Neuron (in vitro differentiated cells): ENCODE measurements at regions not wholly inside any gene's neighbourhood (a gene's known extent, or its start where the extent isn't known, plus 50 kb on each side); places are given as distances from the start of the nearest gene placed in this dataset.

Source experiments
- H2AFZ ChIP-seq: one replicate; pipeline ENCODE4 v1.6.1; 2013; ENCODE audit warnings: low read depth, mild to moderate bottlenecking, inconsistent platforms, low read length, moderate library complexity
- H3K27me3 ChIP-seq: one replicate; pipeline ENCODE4 v1.6.1; 2013; ENCODE audit warnings: low read length; ENCODE audit not compliant: insufficient read depth
- H3K36me3 ChIP-seq: one replicate; pipeline ENCODE4 v1.6.1; 2013; ENCODE audit warnings: low read length; ENCODE audit not compliant: insufficient read depth
- H3K4me1 ChIP-seq: one replicate; pipeline ENCODE4 v1.6.1; 2013; ENCODE audit warnings: low read length; ENCODE audit not compliant: insufficient read depth
- H3K4me3 ChIP-seq: 2 replicates; pipeline ENCODE4 v1.5.1; 2013; ENCODE audit warnings: mild to moderate bottlenecking, low read length, moderate library complexity
- H3K9me3 ChIP-seq: one replicate; pipeline ENCODE4 v1.6.1; 2013; ENCODE audit warnings: low read length

DNA sequence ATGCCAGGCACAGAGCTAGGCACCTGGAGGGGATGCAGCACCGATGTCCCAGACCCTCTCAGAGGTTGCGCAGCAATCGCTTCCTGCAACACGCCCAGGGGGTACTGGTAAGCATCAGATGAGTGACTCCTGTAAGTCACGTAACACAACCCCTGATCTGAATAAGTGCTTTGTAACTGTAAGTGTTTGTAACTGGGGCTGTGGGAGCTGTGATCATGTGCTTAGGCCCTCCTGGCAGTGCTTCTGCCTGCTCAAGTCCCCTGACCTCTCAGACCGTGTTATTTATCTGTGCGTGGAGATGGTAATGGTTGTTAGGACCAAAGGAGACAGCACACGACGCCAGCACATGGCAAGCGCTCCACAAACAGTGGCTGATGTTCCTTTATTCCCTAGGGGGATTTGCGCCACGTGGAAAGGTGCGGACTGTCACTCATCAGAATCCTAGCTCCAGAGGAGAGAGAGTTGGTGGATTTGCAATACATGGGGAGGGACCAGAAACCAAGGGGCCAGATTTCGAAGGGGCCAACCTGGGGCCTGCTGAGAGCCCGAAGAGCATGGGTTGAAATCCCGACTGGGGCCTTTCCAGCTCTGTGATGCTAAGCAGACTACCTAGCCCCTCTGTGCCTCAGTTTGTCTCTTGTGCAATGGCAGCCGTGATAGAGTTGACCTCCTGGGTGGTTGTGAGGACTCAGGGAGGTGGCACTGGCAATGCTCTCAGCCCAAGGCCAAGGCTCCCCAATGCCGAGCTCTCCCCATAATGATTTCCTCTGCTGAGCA lies 151.8 kb downstream of the IRF8 start:
- Histone ChIP-seq H3K9me3 (no peaks in the 10 kb centered on the region), H3K4me3 (no peak overlapping the region), H3K27me3 (peaks cover 12% of the 10 kb centered on the region), H2AFZ (no peak overlapping the region), H3K4me1 (no peaks in the 10 kb centered on the region), H3K36me3 (no peaks in the 10 kb centered on the region)

DNA sequence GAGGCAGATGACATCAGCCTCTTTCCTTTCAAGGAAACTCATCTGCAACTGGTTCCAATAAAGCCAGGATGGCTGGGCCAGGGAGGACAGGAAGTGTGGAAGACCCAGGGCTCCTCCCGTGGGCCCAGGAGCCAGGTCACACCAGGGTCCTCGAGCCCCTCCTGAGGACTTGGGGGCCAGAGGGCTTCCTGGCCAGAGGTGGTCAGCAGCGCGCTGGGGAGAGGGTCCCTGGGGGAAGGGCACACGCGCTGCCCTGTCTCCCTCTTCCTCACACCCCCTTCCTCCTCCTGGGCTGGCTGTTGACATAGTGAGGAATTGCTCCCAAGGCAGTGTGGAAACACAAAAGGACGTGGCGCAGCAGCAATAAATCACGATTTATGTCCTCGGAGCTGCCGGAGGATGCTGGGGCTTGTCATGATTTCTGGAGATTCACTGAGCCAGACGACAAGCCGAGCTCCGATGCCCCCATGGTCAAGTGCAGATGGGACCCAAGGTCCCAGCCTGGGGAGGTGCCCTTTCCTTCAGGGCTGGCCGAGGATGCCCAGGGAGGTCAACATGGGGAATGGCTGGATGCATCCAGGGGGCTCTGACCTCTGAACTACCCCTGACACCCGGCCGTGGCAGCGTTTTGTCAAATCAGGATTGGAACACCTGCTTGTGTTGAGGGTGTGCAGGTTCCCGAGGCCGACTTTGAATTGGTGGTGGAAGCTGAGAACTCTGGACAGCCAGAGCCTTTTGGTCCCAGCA lies 152.6 kb downstream of the IRF8 start:
- no peaks in the 10 kb centered on the region for H3K4me1 ChIP-seq
- H3K9me3 ChIP-seq = no peaks in the 10 kb centered on the region
- H3K27me3 ChIP-seq = peaks cover 12% of the 10 kb centered on the region
- H3K36me3 ChIP-seq = no peaks in the 10 kb centered on the region
- no peak overlapping the region for H2AFZ ChIP-seq
- no peak overlapping the region for H3K4me3 ChIP-seq

DNA sequence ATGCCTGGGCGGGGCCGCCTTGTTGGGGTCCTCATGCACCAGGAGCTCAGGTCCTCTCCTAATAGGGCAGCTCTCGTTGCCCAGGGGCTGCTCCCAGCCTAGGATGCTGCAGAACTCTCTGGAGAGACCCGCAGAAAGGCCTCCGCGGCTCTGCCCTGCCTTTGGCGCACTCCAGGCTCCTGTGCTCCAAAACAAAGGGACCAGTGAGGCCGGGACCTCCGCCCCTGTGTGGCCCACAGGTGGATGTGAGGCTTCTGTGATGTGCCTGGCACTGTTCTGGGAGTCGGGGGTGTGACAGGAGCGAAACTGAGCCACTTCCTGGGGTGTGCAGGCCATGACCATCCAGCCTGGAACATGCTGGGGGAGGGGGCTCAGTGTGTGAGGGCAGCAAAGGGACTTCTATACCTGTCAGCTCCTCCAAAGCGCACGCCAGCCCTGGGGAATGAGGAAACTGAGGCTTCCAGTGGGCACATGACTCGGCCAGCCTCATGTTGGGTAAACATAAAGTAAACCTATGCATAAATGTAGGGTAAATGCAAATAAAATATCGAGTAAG lies 153.2 kb downstream of the IRF8 start:
- H3K9me3 ChIP-seq = no peaks in the 10 kb centered on the region
- H3K36me3 ChIP-seq = no peaks in the 10 kb centered on the region
- H3K4me1 ChIP-seq = no peaks in the 10 kb centered on the region
- no peak overlapping the region for H3K4me3 ChIP-seq
- H2AFZ ChIP-seq = no peak overlapping the region
- H3K27me3 ChIP-seq = peaks cover 12% of the 10 kb centered on the region

DNA sequence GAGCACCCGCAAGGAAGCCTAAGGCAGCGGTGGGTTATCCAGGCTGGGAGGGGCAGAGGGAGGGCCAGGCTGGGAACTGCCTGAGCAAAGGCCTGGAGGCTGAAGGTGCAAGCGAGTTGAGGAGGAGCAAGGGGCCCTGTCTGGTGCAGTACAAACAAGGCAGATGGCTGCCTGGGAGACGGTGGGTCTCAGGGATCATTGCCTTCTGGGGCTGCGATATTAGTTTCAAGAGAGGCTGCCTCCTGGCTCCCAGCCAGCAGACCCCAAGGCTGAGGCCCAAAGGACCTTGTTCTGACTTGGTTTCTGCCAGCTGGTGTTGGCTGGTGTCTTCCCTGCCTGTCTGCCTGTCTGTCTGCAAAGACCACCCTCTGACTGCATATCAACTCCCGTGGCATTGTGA lies 154.0 kb downstream of the IRF8 start:
- Histone ChIP-seq H2AFZ (no peak overlapping the region), H3K4me1 (no peaks in the 10 kb centered on the region), H3K9me3 (no peaks in the 10 kb centered on the region), H3K36me3 (no peaks in the 10 kb centered on the region), H3K27me3 (peaks cover 7% of the 10 kb centered on the region), H3K4me3 (no peak overlapping the region)

DNA sequence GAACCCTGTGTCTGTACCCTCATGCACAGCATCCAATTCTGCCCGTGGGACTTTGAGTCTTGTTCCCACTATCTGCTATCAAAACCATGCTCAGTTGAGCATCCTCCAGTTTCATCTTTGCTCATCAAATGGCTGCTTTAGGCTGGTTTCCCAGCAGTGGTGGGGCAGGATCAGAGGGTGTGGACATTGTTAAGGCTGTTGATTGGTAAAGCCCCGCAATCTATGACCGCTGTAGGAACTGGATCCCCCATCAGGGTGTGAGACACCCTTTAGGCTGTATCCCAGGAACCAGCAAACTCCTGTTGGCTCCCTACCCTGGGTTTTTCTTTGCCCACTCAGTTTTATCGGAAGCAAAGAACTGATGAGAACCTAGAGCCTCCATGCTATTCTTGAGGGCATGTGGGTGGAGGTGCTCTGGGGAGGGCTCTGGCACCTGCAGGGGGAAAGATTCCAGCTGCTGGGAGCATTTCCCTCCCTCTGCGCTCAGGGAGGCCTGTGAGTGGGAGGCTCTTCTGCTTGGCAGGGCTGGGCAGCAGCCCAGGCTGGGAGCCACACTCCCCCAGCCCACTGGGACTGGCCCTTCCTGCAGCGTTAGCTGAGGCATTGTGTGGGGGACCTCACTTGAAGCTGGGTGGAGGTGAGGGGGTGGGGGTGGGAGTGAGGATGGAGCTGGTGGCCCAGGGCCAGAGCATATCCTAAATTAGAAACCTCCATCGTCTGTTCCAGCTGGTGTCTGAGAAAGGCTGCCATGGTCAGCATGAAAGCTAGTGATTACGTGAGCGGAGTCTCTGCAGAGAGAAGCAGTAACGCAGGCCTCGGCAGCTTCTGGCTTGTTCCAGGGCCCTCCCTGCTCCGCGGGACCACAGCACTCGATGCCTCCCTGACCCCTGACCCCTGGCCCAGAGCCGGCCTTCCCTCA lies 160.6 kb downstream of the IRF8 start:
- H3K4me1 ChIP-seq = no peaks in the 10 kb centered on the region
- no peak overlapping the region for H2AFZ ChIP-seq
- no peaks in the 10 kb centered on the region for H3K36me3 ChIP-seq
- no peak overlapping the region for H3K4me3 ChIP-seq
- peaks cover 16% of the 10 kb centered on the region for H3K27me3 ChIP-seq
- H3K9me3 ChIP-seq = no peaks in the 10 kb centered on the region

DNA sequence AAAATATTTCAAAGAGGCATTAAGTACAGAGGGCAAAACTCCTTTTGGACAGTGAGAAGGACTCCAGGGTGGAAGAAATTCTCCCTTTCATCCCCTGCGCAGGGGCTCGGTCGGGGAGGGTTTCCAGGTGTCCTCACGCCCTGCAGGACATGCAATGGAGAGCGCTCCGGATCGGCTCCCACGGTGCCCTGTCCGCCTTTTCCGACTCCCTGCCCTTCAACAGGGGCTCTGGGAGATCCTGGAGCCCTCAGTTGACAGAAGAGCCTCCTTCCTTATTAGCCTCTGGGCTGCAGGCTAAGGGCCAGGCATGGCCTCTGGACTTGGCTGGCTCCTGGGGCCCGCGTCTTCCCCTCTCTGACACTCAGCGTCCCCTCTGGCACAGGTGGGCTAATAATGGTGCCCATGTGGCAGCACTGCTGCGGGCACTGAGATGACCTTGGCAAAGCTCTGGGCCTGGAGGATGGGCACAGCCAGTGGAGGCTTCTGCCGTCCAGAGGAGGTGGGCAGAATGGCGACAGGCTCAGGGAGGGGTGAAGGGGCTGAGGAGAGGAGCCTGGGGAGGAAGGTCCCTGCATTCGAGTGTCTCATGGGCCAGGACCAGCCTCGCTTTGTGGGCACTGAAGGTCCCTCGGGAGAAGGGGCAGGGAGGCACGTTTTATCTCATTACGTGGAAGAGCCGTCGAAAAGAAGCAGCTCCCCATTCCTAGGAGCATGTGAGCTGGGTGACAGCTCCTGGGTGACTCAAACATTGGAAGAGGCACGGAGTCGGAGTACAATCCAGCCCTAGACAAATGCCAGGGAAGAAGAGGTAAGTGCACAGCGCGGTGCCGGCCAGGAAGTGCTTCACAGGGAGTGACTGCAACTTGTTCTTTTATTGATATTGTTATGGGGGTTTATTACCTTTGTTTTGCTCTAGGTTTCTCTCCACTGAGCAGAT lies 161.7 kb downstream of the IRF8 start:
- Histone ChIP-seq H3K27me3 (peaks cover 16% of the 10 kb centered on the region), H3K36me3 (no peaks in the 10 kb centered on the region), H3K9me3 (no peaks in the 10 kb centered on the region), H2AFZ (no peak overlapping the region), H3K4me3 (no peak overlapping the region), H3K4me1 (no peaks in the 10 kb centered on the region)

DNA sequence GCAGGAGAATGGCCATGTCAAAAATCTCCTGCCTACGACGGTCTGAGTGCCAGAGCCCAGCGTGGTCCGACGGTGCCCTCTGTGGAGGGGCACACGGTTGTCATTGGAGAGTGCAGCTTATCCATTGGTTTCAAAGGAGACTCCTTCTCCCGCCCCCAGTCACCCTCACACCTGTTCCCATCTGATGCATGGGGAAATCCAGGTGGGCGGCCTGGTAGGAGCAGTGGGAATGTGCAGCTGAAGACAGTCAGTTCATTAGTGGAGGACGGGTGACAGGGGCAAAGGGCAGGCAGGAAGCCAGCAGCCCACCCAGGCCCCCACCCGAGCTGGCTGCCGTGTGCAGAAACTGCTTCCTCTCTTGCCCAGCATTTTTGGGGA lies 162.3 kb downstream of the IRF8 start:
- Histone ChIP-seq H2AFZ (no peak overlapping the region), H3K4me3 (no peak overlapping the region), H3K36me3 (no peaks in the 10 kb centered on the region), H3K9me3 (no peaks in the 10 kb centered on the region), H3K4me1 (no peaks in the 10 kb centered on the region), H3K27me3 (peaks cover 16% of the 10 kb centered on the region)

DNA sequence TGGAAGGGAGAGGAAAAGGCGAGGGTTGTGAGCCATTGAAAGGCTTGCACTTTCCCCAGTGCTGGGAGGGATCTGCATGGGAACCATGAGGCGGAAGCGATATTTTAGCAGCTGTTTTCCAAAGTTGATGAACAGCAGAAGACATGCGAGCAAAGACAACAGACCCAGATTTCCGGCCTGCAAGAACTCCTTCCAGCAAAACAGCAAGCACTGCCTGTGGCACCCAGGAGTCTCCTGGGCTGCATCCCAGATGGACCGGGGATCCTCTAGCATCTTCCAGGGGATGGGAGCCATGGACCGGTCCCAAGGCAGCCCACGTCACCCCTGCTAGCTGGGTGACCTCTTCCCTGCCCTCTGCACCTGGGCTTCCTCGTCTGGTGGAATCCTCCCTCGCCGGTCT lies 162.8 kb downstream of the IRF8 start:
- Histone ChIP-seq H3K36me3 (no peaks in the 10 kb centered on the region), H3K4me3 (no peak overlapping the region), H3K9me3 (no peaks in the 10 kb centered on the region), H3K27me3 (peaks cover 16% of the 10 kb centered on the region), H2AFZ (no peak overlapping the region), H3K4me1 (no peaks in the 10 kb centered on the region)

DNA sequence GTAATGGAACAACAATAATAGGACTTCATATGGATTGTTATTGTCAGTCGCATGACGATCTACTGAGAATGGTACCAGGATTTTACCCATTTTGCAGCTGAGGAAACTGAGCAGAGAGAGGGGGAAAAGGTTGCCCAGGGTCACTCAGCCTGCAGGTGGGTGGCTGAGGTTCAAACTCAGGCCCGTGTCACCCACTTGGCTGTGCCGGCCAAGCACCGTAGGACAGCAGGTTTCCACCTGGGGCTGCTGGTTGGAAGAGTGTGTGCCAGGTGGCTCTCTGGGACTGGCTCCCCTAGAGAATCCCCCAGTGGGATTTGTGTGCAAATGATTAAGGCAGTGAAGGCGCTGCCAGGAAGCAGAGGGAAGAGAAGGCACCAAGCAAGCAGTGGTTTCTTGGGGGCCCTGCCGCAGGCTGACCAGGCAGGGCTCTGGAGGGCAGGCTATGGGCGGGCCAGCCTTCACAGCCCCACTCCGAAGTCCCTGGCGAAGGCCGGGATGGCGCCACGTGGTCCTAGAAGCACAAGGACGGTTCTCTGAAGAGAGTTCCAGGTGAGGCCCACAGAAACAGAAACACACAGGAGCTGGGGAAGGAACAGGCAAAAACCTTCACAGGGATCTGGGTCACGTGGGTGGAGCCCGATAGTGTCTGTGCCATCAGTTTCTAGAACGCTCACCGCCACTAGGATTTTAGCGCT lies 163.5 kb downstream of the IRF8 start:
- Histone ChIP-seq H3K9me3 (no peaks in the 10 kb centered on the region), H2AFZ (no peak overlapping the region), H3K27me3 (peaks cover 16% of the 10 kb centered on the region), H3K4me1 (no peaks in the 10 kb centered on the region), H3K36me3 (no peaks in the 10 kb centered on the region), H3K4me3 (no peak overlapping the region)

DNA sequence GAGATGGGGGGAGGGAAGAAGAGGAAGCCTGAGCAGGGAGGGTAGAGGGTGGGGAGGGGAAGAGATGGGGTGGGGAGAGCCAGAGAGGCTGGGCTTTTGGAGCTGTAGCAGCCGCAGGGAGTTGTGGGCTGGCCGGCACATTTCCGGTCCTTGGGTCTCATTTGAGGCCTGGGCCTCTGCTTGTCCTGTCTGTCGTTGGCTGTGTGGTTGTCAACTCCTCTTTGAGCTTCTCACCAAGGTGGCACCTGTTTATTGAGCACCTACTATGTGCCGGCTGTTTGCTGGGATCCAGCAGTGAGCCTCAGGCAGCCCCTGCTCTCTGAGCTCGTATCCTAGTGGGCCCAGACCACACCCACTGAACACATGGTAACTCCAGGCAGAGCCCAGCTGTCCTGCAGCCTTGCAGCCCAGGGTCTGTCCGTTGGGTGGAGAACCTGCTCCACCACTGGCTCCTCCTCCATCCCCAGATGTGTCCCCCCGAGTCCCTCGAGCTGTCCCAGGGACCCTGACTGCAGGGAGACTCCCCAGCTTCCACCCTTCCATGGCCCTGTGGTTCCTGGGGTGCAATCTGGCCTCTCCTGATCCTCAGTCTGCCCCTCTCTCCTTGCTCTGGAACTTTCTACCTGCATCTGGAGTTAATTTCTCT lies 164.9 kb downstream of the IRF8 start:
- Histone ChIP-seq H3K27me3 (peaks cover 16% of the 10 kb centered on the region), H3K4me1 (no peaks in the 10 kb centered on the region), H2AFZ (no peak overlapping the region), H3K36me3 (no peaks in the 10 kb centered on the region), H3K4me3 (no peak overlapping the region), H3K9me3 (no peaks in the 10 kb centered on the region)

DNA sequence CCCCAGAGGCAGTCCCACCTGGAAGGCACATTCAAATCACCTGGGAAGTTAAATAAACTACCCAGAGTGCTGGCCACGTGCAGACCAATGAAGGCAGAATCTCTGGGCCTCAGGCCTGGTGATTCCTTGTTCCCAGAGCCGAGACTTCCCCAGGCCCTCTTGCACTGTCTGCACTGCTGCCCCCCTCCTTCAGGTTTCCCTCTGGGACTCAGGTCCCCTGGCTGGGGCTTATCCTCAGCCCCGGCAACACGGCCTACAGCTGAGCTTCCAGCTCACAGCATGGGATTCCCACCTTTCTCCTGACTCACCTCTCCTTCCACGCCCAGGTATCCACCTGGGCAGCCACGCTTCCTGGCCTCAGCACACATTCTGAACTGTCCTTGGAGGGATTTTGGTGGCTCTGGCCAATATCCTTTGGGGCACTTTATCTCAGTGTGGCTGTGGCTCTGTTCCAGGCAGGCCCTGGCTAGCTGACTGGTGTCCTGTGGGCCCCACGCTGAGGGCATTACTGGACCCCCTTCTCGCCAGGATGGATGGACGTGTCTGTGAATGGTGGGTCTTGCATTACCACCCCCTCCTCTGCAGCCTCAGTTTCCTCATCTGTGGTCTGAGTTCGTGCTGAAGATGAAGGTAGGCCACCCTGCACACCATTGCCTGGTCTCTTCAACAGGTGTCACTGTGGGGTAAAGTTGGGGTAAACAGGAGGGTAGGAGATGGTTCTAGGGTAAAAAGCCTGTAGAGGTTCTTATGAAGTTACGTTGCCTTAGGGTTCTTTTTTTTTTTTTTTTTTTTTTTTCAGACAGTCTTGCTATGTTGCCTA lies 165.7 kb downstream of the IRF8 start:
- Histone ChIP-seq H3K4me1 (no peaks in the 10 kb centered on the region), H2AFZ (no peak overlapping the region), H3K4me3 (no peak overlapping the region), H3K27me3 (peaks cover 17% of the 10 kb centered on the region), H3K9me3 (no peaks in the 10 kb centered on the region), H3K36me3 (no peaks in the 10 kb centered on the region)
